Tibial nerve (tissue), 4 donors: ENCODE measurements at regions not wholly inside any gene's neighbourhood (a gene's known extent, or its start where the extent isn't known, plus 50 kb on each side); places are given as distances from the start of the nearest gene placed in this dataset.

ENCODE experiments used
- EP300 ChIP-seq, 2 donors: sonication (generic); formaldehyde crosslinking; IDR thresholded peaks; one replicate each; pipeline ENCODE4 v1.6.1; 2017; ENCODE audit warnings: antibody characterized with exemption in 2 of 2, mild to moderate bottlenecking in 1 of 2
- POLR2A ChIP-seq, 2 donors: fragments of 450-650 bp; IDR thresholded peaks; one replicate each; pipeline ENCODE4 v1.6.1; 2017; ENCODE audit warnings: antibody characterized with exemption in 2 of 2, mild to moderate bottlenecking in 2 of 2, moderate library complexity in 2 of 2
- TF ChIP-seq, protein P1 (sequence below), 5 experiments: fragments of 200-600 bp in 3 of 5; fragments of 450-650 bp in 2 of 5; sonication (generic) in 3 of 5; IDR thresholded peaks; one replicate each; pipeline ENCODE4 v1.5.1; 2016 to 2019; ENCODE audit warnings: antibody characterized with exemption in 5 of 5, mild to moderate bottlenecking in 3 of 5, moderate library complexity in 2 of 5

DNA sequence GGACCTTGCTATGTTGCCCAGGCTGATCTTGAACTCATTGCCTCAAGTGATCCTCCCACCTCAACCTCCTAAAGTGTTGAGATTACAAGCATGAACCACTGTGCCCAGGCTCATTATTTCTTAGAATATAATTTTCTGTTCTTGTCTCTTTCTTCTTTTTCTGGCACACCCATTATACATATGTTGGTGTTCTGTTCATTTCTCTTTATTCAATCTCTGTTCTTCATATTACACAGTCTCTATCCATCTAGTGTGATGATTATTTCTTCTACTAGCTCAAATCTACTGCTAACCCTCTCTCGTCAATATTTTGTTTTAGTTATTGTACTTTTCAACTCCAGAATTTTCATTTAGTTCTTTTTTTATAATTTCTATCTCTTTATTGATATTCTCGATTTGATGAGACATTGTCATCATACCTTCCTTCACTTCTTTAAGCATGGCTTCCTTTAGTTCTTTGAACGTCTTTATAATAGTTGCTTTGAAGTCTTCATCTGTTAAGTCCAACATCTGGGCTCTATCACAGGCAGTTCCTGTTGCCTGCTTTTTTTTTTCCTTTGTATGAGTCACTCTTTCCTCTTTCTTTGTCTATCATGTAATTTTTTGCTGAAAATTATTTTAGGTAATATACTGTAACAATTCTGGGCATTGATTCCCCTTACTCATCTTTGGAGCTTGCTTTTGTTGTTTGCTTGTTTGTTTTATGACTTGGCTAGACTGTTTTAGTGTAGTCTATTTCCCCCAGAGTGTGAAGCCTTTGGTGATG lies 196.4 kb upstream of the NABP1 start:
- TF ChIP-seq, protein P1, sequence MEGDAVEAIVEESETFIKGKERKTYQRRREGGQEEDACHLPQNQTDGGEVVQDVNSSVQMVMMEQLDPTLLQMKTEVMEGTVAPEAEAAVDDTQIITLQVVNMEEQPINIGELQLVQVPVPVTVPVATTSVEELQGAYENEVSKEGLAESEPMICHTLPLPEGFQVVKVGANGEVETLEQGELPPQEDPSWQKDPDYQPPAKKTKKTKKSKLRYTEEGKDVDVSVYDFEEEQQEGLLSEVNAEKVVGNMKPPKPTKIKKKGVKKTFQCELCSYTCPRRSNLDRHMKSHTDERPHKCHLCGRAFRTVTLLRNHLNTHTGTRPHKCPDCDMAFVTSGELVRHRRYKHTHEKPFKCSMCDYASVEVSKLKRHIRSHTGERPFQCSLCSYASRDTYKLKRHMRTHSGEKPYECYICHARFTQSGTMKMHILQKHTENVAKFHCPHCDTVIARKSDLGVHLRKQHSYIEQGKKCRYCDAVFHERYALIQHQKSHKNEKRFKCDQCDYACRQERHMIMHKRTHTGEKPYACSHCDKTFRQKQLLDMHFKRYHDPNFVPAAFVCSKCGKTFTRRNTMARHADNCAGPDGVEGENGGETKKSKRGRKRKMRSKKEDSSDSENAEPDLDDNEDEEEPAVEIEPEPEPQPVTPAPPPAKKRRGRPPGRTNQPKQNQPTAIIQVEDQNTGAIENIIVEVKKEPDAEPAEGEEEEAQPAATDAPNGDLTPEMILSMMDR (IDR thresholded peaks at IDR 0.05) = no peak
- TF ChIP-seq POLR2A (IDR thresholded peaks at IDR 0.05) = no peak
- TF ChIP-seq EP300 (IDR thresholded peaks at IDR 0.05) = no peak
